ENCODE measurements at regions not wholly inside any gene's neighbourhood (a gene's known extent, or its start where the extent isn't known, plus 50 kb on each side); places are given as distances from the start of the nearest gene placed in this dataset.
A peak's percentile ranks its signal among the peaks of the same experiment; 100 is the strongest.
"Not testable (repeated sequence)": the region's sequence is repeated elsewhere in the genome, so short reads cannot be mapped to it uniquely, and the experiment has no call there.

- TF ChIP-seq CTCF (IDR thresholded peaks at IDR 0.05; ENCODE audit: low read length) (no peak), EZH2phosphoT487 (IDR thresholded peaks at IDR 0.05; ENCODE audit: low read length) (no peak), EZH2 (optimal IDR thresholded peaks at IDR 0.05; ENCODE audit: low read depth, low read length) (no peak)
- Histone ChIP-seq H3K4me1 (ENCODE audit: low read length) (no peaks in the 10 kb centered on the region), H3K4me3 (ENCODE audit: low read length) (peak overlapping the region; percentile 41; the same call in 1 of the 2 replicates), H3K79me2 (ENCODE audit: low read length) (no peaks in the 10 kb centered on the region), H2AFZ (ENCODE audit: low read length) (peak overlapping the region; percentile 61; the same call in 1 of the 2 replicates), H3K4me2 (ENCODE audit: low read depth, low read length) (peak overlapping the region; percentile 45; the same call in 1 of the 2 replicates), H3K27me3 (replicated peaks; ENCODE audit: insufficient read depth, low read length) (peaks cover 10% of the 10 kb centered on the region; the same call in 1 of the 2 replicates), H3K27ac (ENCODE audit: low read length) (no peak overlapping the region), H3F3A (ENCODE audit: insufficient read depth, low read length) (no peaks in the 10 kb centered on the region), H3K36me3 (replicated peaks; ENCODE audit: insufficient read depth, low read length) (no peaks in the 10 kb centered on the region), H4K20me1 (ENCODE audit: insufficient read depth, low read length) (no peaks in the 10 kb centered on the region), H3K9me2 (replicated peaks; ENCODE audit: insufficient read depth, low read length) (no peaks in the 10 kb centered on the region), H3K9ac (ENCODE audit: low read length) (no peak overlapping the region), H3K9me3 (replicated peaks; ENCODE audit: insufficient read depth, low read length) (no peaks in the 10 kb centered on the region)
- DNase-seq: peak; percentile 19
Observed at GRCh38 chr15:77944002-77944867, 133.3 kb downstream of the TBC1D2B start.

GRCh38 chr15:77942611-77943211, 134.8 kb downstream of the TBC1D2B start:
- no peak overlapping the region for H3K4me3 ChIP-seq (ENCODE audit: low read length)
- H3K4me1 ChIP-seq (ENCODE audit: low read length): no peaks in the 10 kb centered on the region
- H3F3A ChIP-seq (ENCODE audit: insufficient read depth, low read length): no peaks in the 10 kb centered on the region
- H3K9ac ChIP-seq (ENCODE audit: low read length): no peak overlapping the region
- no peaks in the 10 kb centered on the region for H4K20me1 ChIP-seq (ENCODE audit: insufficient read depth, low read length)
- H3K79me2 ChIP-seq (ENCODE audit: low read length): no peaks in the 10 kb centered on the region
- H3K27ac ChIP-seq (ENCODE audit: low read length): no peak overlapping the region
- no peaks in the 10 kb centered on the region for H3K9me3 ChIP-seq (replicated peaks; ENCODE audit: insufficient read depth, low read length)
- peaks cover 10% of the 10 kb centered on the region; the same call in 1 of the 2 replicates for H3K27me3 ChIP-seq (replicated peaks; ENCODE audit: insufficient read depth, low read length)
- TF ChIP-seq EZH2phosphoT487 (IDR thresholded peaks at IDR 0.05; ENCODE audit: low read length) (no peak), EZH2 (optimal IDR thresholded peaks at IDR 0.05; ENCODE audit: low read depth, low read length) (no peak), CTCF (IDR thresholded peaks at IDR 0.05; ENCODE audit: low read length) (no peak)
- no peak for DNase-seq
- no peaks in the 10 kb centered on the region for H3K36me3 ChIP-seq (replicated peaks; ENCODE audit: insufficient read depth, low read length)
- H3K9me2 ChIP-seq (replicated peaks; ENCODE audit: insufficient read depth, low read length): no peaks in the 10 kb centered on the region
- no peak overlapping the region for H2AFZ ChIP-seq (ENCODE audit: low read length)
- H3K4me2 ChIP-seq (ENCODE audit: low read depth, low read length): no peak overlapping the region

- H3K36me3 ChIP-seq (replicated peaks; ENCODE audit: insufficient read depth, low read length); H3K4me3 ChIP-seq (ENCODE audit: low read length); H4K20me1 ChIP-seq (ENCODE audit: insufficient read depth, low read length); H3K79me2 ChIP-seq (ENCODE audit: low read length); H2AFZ ChIP-seq (ENCODE audit: low read length); H3K9ac ChIP-seq (ENCODE audit: low read length); H3K4me2 ChIP-seq (ENCODE audit: low read depth, low read length); H3K9me2 ChIP-seq (replicated peaks; ENCODE audit: insufficient read depth, low read length); H3K27ac ChIP-seq (ENCODE audit: low read length); DNase-seq; H3F3A ChIP-seq (ENCODE audit: insufficient read depth, low read length); H3K4me1 ChIP-seq (ENCODE audit: low read length); H3K9me3 ChIP-seq (replicated peaks; ENCODE audit: insufficient read depth, low read length): not testable (repeated sequence)
- peaks cover 10% of the 10 kb centered on the region; the same call in 1 of the 2 replicates for H3K27me3 ChIP-seq (replicated peaks; ENCODE audit: insufficient read depth, low read length)
Observed at GRCh38 chr15:77941090-77941827, 136.3 kb downstream of the TBC1D2B start.

Measured in MM.1S (cell line).